ENCODE measurements at regions not wholly inside any gene's neighbourhood (a gene's known extent, or its start where the extent isn't known, plus 50 kb on each side); places are given as distances from the start of the nearest gene placed in this dataset.

DNA sequence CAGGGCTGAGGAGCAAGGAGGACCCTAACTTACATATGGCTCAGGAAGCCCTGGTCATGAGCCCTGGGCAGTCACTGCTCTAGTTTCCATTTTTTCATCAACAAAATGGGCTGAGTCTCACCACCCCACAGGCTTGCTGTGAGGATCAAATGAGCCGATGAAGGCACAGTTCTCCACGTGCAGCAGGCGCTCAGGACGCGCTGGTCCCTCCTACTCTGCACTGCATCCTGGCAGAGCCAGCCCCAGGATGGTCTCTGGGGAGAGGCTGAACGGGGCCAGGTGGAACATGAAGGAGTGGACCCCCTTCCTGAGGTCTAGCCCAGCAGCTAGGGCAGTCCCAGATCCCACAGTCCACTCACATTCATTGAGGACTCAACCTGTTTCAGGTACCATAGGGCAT is 349.3 kb downstream of the PTPRU start:
- TF ChIP-seq EP300 (conservative IDR thresholded peaks at IDR 0.05; ENCODE audit: poor library complexity, severe bottlenecking), result no peak
- no peak for TF ChIP-seq REST (IDR thresholded peaks at IDR 0.05; ENCODE audit: borderline replicate concordance)
- TF ChIP-seq EZH2 (IDR thresholded peaks at IDR 0.05; ENCODE audit: borderline replicate concordance, insufficient read depth, low read length, poor library complexity, severe bottlenecking), result no peak
- no peak for TF ChIP-seq TAF1 (IDR thresholded peaks at IDR 0.05; ENCODE audit: low read depth)
- no peak for TF ChIP-seq RAD21 (conservative IDR thresholded peaks at IDR 0.05)
- TF ChIP-seq CTCF (IDR thresholded peaks at IDR 0.05; ENCODE audit: poor library complexity, severe bottlenecking), result no peak
- no peak for TF ChIP-seq MXI1 (conservative IDR thresholded peaks at IDR 0.05; ENCODE audit: poor library complexity, severe bottlenecking)
- TF ChIP-seq POLR2AphosphoS5 (IDR thresholded peaks at IDR 0.05), result no peak
- no peak for TF ChIP-seq SMC3 (conservative IDR thresholded peaks at IDR 0.05; ENCODE audit: poor library complexity)
- H3K9ac ChIP-seq (ENCODE audit: low read length), result no peak overlapping the region
- H3K9me2 ChIP-seq (ENCODE audit: insufficient read depth, low read length), result no peaks in the 10 kb centered on the region
- no peak overlapping the region for H3K4me2 ChIP-seq (ENCODE audit: low read length)
- no peaks in the 10 kb centered on the region for H4K20me1 ChIP-seq (ENCODE audit: insufficient read depth)
- H3F3A ChIP-seq (ENCODE audit: insufficient read depth, low read length, poor library complexity, severe bottlenecking), result no peaks in the 10 kb centered on the region
- H3K9me3 ChIP-seq (ENCODE audit: low read length), result no peaks in the 10 kb centered on the region
- H2AFZ ChIP-seq (ENCODE audit: low read depth, low read length), result no peak overlapping the region
- H3K27ac ChIP-seq (ENCODE audit: low read length), result no peak overlapping the region
- no peak overlapping the region for H3K4me3 ChIP-seq (ENCODE audit: low read length)
- H3K27me3 ChIP-seq (ENCODE audit: insufficient read depth, low read depth, low read length), result no peaks in the 10 kb centered on the region
- no peaks in the 10 kb centered on the region for H3K36me3 ChIP-seq (ENCODE audit: insufficient read depth, low read length)
- no peaks in the 10 kb centered on the region for H3K79me2 ChIP-seq (replicated peaks; ENCODE audit: insufficient read depth, low read length)

- Histone ChIP-seq H3K27me3 (ENCODE audit: insufficient read depth, low read depth, low read length) (no peaks in the 10 kb centered on the region), H3F3A (ENCODE audit: insufficient read depth, low read length, poor library complexity, severe bottlenecking) (no peaks in the 10 kb centered on the region), H3K9ac (ENCODE audit: low read length) (no peak overlapping the region), H4K20me1 (ENCODE audit: insufficient read depth) (no peaks in the 10 kb centered on the region), H2AFZ (ENCODE audit: low read depth, low read length) (no peak overlapping the region), H3K4me2 (ENCODE audit: low read length) (no peak overlapping the region), H3K9me2 (ENCODE audit: insufficient read depth, low read length) (no peaks in the 10 kb centered on the region), H3K9me3 (ENCODE audit: low read length) (no peaks in the 10 kb centered on the region), H3K27ac (ENCODE audit: low read length) (no peak overlapping the region), H3K36me3 (ENCODE audit: insufficient read depth, low read length) (no peaks in the 10 kb centered on the region), H3K4me3 (ENCODE audit: low read length) (no peak overlapping the region), H3K79me2 (replicated peaks; ENCODE audit: insufficient read depth, low read length) (no peaks in the 10 kb centered on the region)
- no peak for TF ChIP-seq EZH2 (IDR thresholded peaks at IDR 0.05; ENCODE audit: borderline replicate concordance, insufficient read depth, low read length, poor library complexity, severe bottlenecking)
Observed at GRCh38 chr1:29585201-29585600, 348.9 kb downstream of the PTPRU start.

- H3K27ac ChIP-seq (ENCODE audit: low read length), result no peak overlapping the region
- no peak overlapping the region for H3K9ac ChIP-seq (ENCODE audit: low read length)
- no peaks in the 10 kb centered on the region for H3K79me2 ChIP-seq (replicated peaks; ENCODE audit: insufficient read depth, low read length)
- H3F3A ChIP-seq (ENCODE audit: insufficient read depth, low read length, poor library complexity, severe bottlenecking), result no peaks in the 10 kb centered on the region
- H3K4me2 ChIP-seq (ENCODE audit: low read length), result no peak overlapping the region
- no peak overlapping the region for H2AFZ ChIP-seq (ENCODE audit: low read depth, low read length)
- TF ChIP-seq EZH2 (IDR thresholded peaks at IDR 0.05; ENCODE audit: borderline replicate concordance, insufficient read depth, low read length, poor library complexity, severe bottlenecking) (no peak), MXI1 (conservative IDR thresholded peaks at IDR 0.05; ENCODE audit: poor library complexity, severe bottlenecking) (no peak), SMC3 (conservative IDR thresholded peaks at IDR 0.05; ENCODE audit: poor library complexity) (no peak), REST (IDR thresholded peaks at IDR 0.05; ENCODE audit: borderline replicate concordance) (no peak)
- no peaks in the 10 kb centered on the region for H3K27me3 ChIP-seq (ENCODE audit: insufficient read depth, low read depth, low read length)
- H3K36me3 ChIP-seq (ENCODE audit: insufficient read depth, low read length), result no peaks in the 10 kb centered on the region
- H4K20me1 ChIP-seq (ENCODE audit: insufficient read depth), result no peaks in the 10 kb centered on the region
- no peaks in the 10 kb centered on the region for H3K9me2 ChIP-seq (ENCODE audit: insufficient read depth, low read length)
- H3K4me3 ChIP-seq (ENCODE audit: low read length), result no peak overlapping the region
- no peaks in the 10 kb centered on the region for H3K9me3 ChIP-seq (ENCODE audit: low read length)
Observed at GRCh38 chr1:29584776-29585175, 348.5 kb downstream of the PTPRU start.

Data from neural cell (in vitro differentiated cells).